HEK293 (cell line): ENCODE measurements at regions not wholly inside any gene's neighbourhood (a gene's known extent, or its start where the extent isn't known, plus 50 kb on each side); places are given as distances from the start of the nearest gene placed in this dataset.

Experiments
- CTCF ChIA-PET: fragments of 350-600 bp; formaldehyde crosslinking; extraction: SDS; loops from one replicate; lab custom pipeline; 2021; ENCODE audit warnings: antibody characterized with exemption; lab: Yijun Ruan, JAX
- POLR2A ChIA-PET: fragments of 300-600 bp; formaldehyde crosslinking; extraction: SDS; loops from one replicate; lab custom pipeline; 2020; ENCODE audit warnings: antibody characterized with exemption, inconsistent platforms; lab: Yijun Ruan, JAX
- H3K27ac ChIP-seq: fragments of 200-500 bp; sonication (Bioruptor generic); 2 replicates; pipeline ENCODE4 v1.5.1; 2014; ENCODE audit warnings: low read depth, low read length, control low read depth, inconsistent platforms; ENCODE audit errors: extremely low read depth
- H3K36me3 ChIP-seq, 2 experiments: fragments of 200-500 bp in 1 of 2; sonication (Bioruptor generic) in 1 of 2; 1 replicate in 1 of 2; 2 replicates in 1 of 2; pipeline ENCODE4 v1.5.1; 2014 to 2017; ENCODE audit warnings: inconsistent platforms in 2 of 2, low read length in 2 of 2; ENCODE audit not compliant: control insufficient read depth in 2 of 2, insufficient read depth in 1 of 2
- H3K4me1 ChIP-seq: fragments of 200-500 bp; sonication (Bioruptor generic); 2 replicates; pipeline ENCODE4 v1.5.1; 2014; ENCODE audit warnings: mild to moderate bottlenecking, low read length, inconsistent platforms; ENCODE audit not compliant: control insufficient read depth, insufficient read depth
- H3K4me3 ChIP-seq: 2 replicates; pipeline ENCODE4 v1.5.1; 2011; ENCODE audit warnings: low read depth, mild to moderate bottlenecking, control low read depth, low read length, moderate library complexity
- H3K9me3 ChIP-seq: fragments of 200-500 bp; sonication (Bioruptor generic); 2 replicates; pipeline ENCODE4 v1.5.1; 2014; ENCODE audit warnings: low read depth, low read length, inconsistent platforms; ENCODE audit not compliant: control insufficient read depth, insufficient read depth
- BCL11A ChIP-seq: fragments of 450-650 bp; formaldehyde crosslinking; IDR thresholded peaks from 2 replicates; pipeline ENCODE4 v1.5.1; 2016; ENCODE audit warnings: low read depth, missing biosample characterization, missing genetic modification characterization
- EGR2 ChIP-seq: fragments of 450-650 bp; formaldehyde crosslinking; IDR thresholded peaks from 2 replicates; pipeline ENCODE4 v1.5.1; 2016; ENCODE audit warnings: low read depth, missing biosample characterization, missing genetic modification characterization
- GLIS1 ChIP-seq: fragments of 450-650 bp; formaldehyde crosslinking; IDR thresholded peaks from 2 replicates; pipeline ENCODE4 v1.5.1; 2016; ENCODE audit warnings: missing biosample characterization, missing genetic modification characterization
- KLF10 ChIP-seq: fragments of 450-650 bp; IDR thresholded peaks from 2 replicates; pipeline ENCODE4 v1.5.1; 2018; ENCODE audit warnings: missing biosample characterization, mild to moderate bottlenecking, missing genetic modification characterization
- KLF8 ChIP-seq: fragments of 450-650 bp; formaldehyde crosslinking; IDR thresholded peaks from 2 replicates; pipeline ENCODE4 v1.5.1; 2016; ENCODE audit warnings: missing biosample characterization, missing genetic modification characterization
- MEIS1 ChIP-seq: sonication (generic); formaldehyde crosslinking; IDR thresholded peaks from 2 replicates; pipeline ENCODE4 v1.8.1; 2022; ENCODE audit warnings: missing genetic modification reagents, mild to moderate bottlenecking, borderline replicate concordance
- MYNN ChIP-seq: fragments of 450-650 bp; formaldehyde crosslinking; IDR thresholded peaks from 2 replicates; pipeline ENCODE4 v1.5.1; 2016; ENCODE audit warnings: missing biosample characterization, missing genetic modification characterization, borderline replicate concordance
- MZF1 ChIP-seq: fragments of 450-650 bp; formaldehyde crosslinking; IDR thresholded peaks from 2 replicates; pipeline ENCODE4 v1.5.1; 2017; ENCODE audit warnings: missing biosample characterization, missing genetic modification characterization, borderline replicate concordance
- SP2 ChIP-seq: fragments of 450-650 bp; formaldehyde crosslinking; IDR thresholded peaks from 2 replicates; pipeline ENCODE4 v1.5.1; 2016; ENCODE audit warnings: missing biosample characterization, missing genetic modification characterization
- SP3 ChIP-seq: fragments of 450-650 bp; formaldehyde crosslinking; IDR thresholded peaks from 2 replicates; pipeline ENCODE4 v1.5.1; 2016; ENCODE audit warnings: missing biosample characterization, missing genetic modification characterization
- TSHZ1 ChIP-seq: fragments of 450-650 bp; formaldehyde crosslinking; IDR thresholded peaks from 2 replicates; pipeline ENCODE4 v1.5.1; 2016; ENCODE audit warnings: missing biosample characterization, missing genetic modification characterization, borderline replicate concordance
- YY1 ChIP-seq: fragments of 450-650 bp; formaldehyde crosslinking; IDR thresholded peaks from 2 replicates; pipeline ENCODE4 v1.5.1; 2018; ENCODE audit warnings: missing biosample characterization, missing genetic modification characterization
- ZBTB1 ChIP-seq: fragments of 450-650 bp; formaldehyde crosslinking; IDR thresholded peaks from 2 replicates; pipeline ENCODE4 v1.5.1; 2016; ENCODE audit warnings: missing biosample characterization, missing genetic modification characterization
- ZBTB10 ChIP-seq: fragments of 450-650 bp; formaldehyde crosslinking; IDR thresholded peaks from 2 replicates; pipeline ENCODE4 v1.5.1; 2016; ENCODE audit warnings: missing biosample characterization, missing genetic modification characterization
- ZBTB8A ChIP-seq: fragments of 450-650 bp; formaldehyde crosslinking; IDR thresholded peaks from 2 replicates; pipeline ENCODE4 v1.5.1; 2016; ENCODE audit warnings: missing biosample characterization, missing genetic modification characterization
- ZFHX2 ChIP-seq: fragments of 450-650 bp; formaldehyde crosslinking; conservative IDR thresholded peaks from 2 replicates; pipeline ENCODE4 v1.5.1; 2016; ENCODE audit warnings: missing biosample characterization, missing genetic modification characterization
- ZNF121 ChIP-seq: fragments of 450-650 bp; formaldehyde crosslinking; IDR thresholded peaks from 2 replicates; pipeline ENCODE4 v1.5.1; 2016; ENCODE audit warnings: missing biosample characterization, missing genetic modification characterization
- ZNF16 ChIP-seq: fragments of 450-650 bp; formaldehyde crosslinking; IDR thresholded peaks from 2 replicates; pipeline ENCODE4 v1.5.1; 2016; ENCODE audit warnings: low read depth, missing biosample characterization, missing genetic modification characterization
- ZNF175 ChIP-seq: fragments of 450-650 bp; formaldehyde crosslinking; IDR thresholded peaks from 2 replicates; pipeline ENCODE4 v1.5.1; 2016; ENCODE audit warnings: missing biosample characterization, missing genetic modification characterization
- ZNF292 ChIP-seq: fragments of 450-650 bp; formaldehyde crosslinking; IDR thresholded peaks from 2 replicates; pipeline ENCODE4 v1.5.1; 2016; ENCODE audit warnings: low read depth, missing biosample characterization, missing genetic modification characterization, borderline replicate concordance
- ZNF354C ChIP-seq: fragments of 450-650 bp; formaldehyde crosslinking; IDR thresholded peaks from 2 replicates; pipeline ENCODE4 v1.5.1; 2016; ENCODE audit warnings: missing biosample characterization, missing genetic modification characterization, low read depth, borderline replicate concordance
- ZNF426 ChIP-seq: fragments of 450-650 bp; formaldehyde crosslinking; IDR thresholded peaks from 2 replicates; pipeline ENCODE4 v1.5.1; 2017; ENCODE audit warnings: missing biosample characterization, missing genetic modification characterization, mild to moderate bottlenecking, inconsistent platforms, moderate library complexity
- ZNF488 ChIP-seq: fragments of 450-650 bp; formaldehyde crosslinking; IDR thresholded peaks from 2 replicates; pipeline ENCODE4 v1.5.1; 2016; ENCODE audit warnings: missing biosample characterization, missing genetic modification characterization
- ZNF658 ChIP-seq: fragments of 450-650 bp; formaldehyde crosslinking; IDR thresholded peaks from 2 replicates; pipeline ENCODE4; 2016; ENCODE audit warnings: missing biosample characterization, missing genetic modification characterization
- ZNF664 ChIP-seq: fragments of 450-650 bp; formaldehyde crosslinking; IDR thresholded peaks from 2 replicates; pipeline ENCODE4 v1.5.1; 2016; ENCODE audit warnings: missing biosample characterization, missing genetic modification characterization
- ZNF777 ChIP-seq: fragments of 450-650 bp; formaldehyde crosslinking; IDR thresholded peaks from 2 replicates; pipeline ENCODE4 v1.5.1; 2017; ENCODE audit warnings: missing biosample characterization, missing genetic modification characterization, borderline replicate concordance
- ZNF785 ChIP-seq: fragments of 450-650 bp; formaldehyde crosslinking; IDR thresholded peaks from 2 replicates; pipeline ENCODE4 v1.5.1; 2016; ENCODE audit warnings: missing biosample characterization, missing genetic modification characterization
- ZNF791 ChIP-seq: fragments of 450-650 bp; formaldehyde crosslinking; IDR thresholded peaks from 2 replicates; pipeline ENCODE4 v1.5.1; 2016; ENCODE audit warnings: missing biosample characterization, missing genetic modification characterization

GRCh38 chrX:63453571-63453970 is 102.4 kb upstream of the SPIN4 start (continued):
- no peak for TF ChIP-seq TSHZ1 (tag by site-specific recombination)
- TF ChIP-seq ZNF488 (tag by site-specific recombination) = no peak
- no peak for TF ChIP-seq MYNN (tag by site-specific recombination)
- TF ChIP-seq ZNF426 (tag by site-specific recombination) = no peak
- no peak for TF ChIP-seq ZFHX2 (tag by site-specific recombination)
- TF ChIP-seq ZNF16 (tag by site-specific recombination) = no peak
- TF ChIP-seq YY1 (tag by site-specific recombination) = no peak
- TF ChIP-seq ZNF658 (tag by site-specific recombination) = no peak
- TF ChIP-seq ZNF791 (tag by site-specific recombination) = no peak
- TF ChIP-seq ZBTB10 (tag by site-specific recombination) = no peak
- TF ChIP-seq ZNF121 (tag by site-specific recombination) = no peak

GRCh38 chrX:63441717-63442116 is 90.6 kb upstream of the SPIN4 start:
- Histone ChIP-seq H3K27ac (no peak overlapping the region), H3K4me3 (no peak overlapping the region)
- TF ChIP-seq ZNF354C (tag by site-specific recombination) = no peak
- TF ChIP-seq, all 188 proteins: peak for 0
- no peaks in the 10 kb centered on the region for H3K36me3 ChIP-seq
- ChIA-PET POLR2A (no interaction called here), CTCF (no interaction called here)
- no peaks in the 10 kb centered on the region for H3K4me1 ChIP-seq
- H3K9me3 ChIP-seq = no peaks in the 10 kb centered on the region; the same call in none of the 2 replicates

GRCh38 chrX:63439580-63439979 is 88.4 kb upstream of the SPIN4 start:
- ChIA-PET POLR2A (no interaction called here), CTCF (no interaction called here)
- Histone ChIP-seq H3K36me3 (no peaks in the 10 kb centered on the region), H3K4me3 (no peak overlapping the region), H3K4me1 (no peaks in the 10 kb centered on the region), H3K9me3 (no peaks in the 10 kb centered on the region; the same call in 1 of the 2 replicates), H3K27ac (no peak overlapping the region)
- TF ChIP-seq BCL11A (tag by site-specific recombination) (0 out of 2 replicates have a peak, but pooled peaks have one; percentile 55), ZNF664 (tag by site-specific recombination) (peak; percentile 86), ZBTB8A (tag by site-specific recombination) (peak; percentile 91), GLIS1 (tag by site-specific recombination) (no peak), EGR2 (0 out of 2 replicates have a peak, but pooled peaks have one; percentile 12), ZNF791 (tag by site-specific recombination) (peak; percentile 90; the same call in 1 of the 2 replicates), MZF1 (peak; percentile 49; the same call in 1 of the 2 replicates), ZBTB1 (tag by site-specific recombination) (peak; percentile 86; the same call in 1 of the 2 replicates), ZNF292 (peak; percentile 98), ZNF777 (tag by site-specific recombination) (no peak), ZNF175 (no peak; the same call in 1 of the 2 replicates), MYNN (tag by site-specific recombination) (peak; percentile 53; the same call in 1 of the 2 replicates), ZNF785 (tag by site-specific recombination) (peak; percentile 36; the same call in 1 of the 2 replicates), KLF10 (tag by site-specific recombination) (no peak), SP2 (tag by site-specific recombination) (no peak), SP3 (tag by site-specific recombination) (peak; percentile 37; the same call in 1 of the 2 replicates), KLF8 (tag by site-specific recombination) (0 out of 2 replicates have a peak, but pooled peaks have one; percentile 37), MEIS1 (CRISPR knock-in tag) (no peak)
